ENCODE measurements at regions not wholly inside any gene's neighbourhood (a gene's known extent, or its start where the extent isn't known, plus 50 kb on each side); places are given as distances from the start of the nearest gene placed in this dataset.

- TF ChIP-seq CTCF (IDR thresholded peaks at IDR 0.05; ENCODE audit: low read depth, low read length) (no peak), EZH2phosphoT487 (IDR thresholded peaks at IDR 0.05; ENCODE audit: low read depth) (no peak)
Measured at GRCh38 chr13:103471896-103472295, 405.7 kb upstream of the SLC10A2 start.

Measured in OCI-LY3 (cell line).